SKM-1 treated with dmso at 0.1 percent for 144 hours (cell line): ENCODE measurements at regions not wholly inside any gene's neighbourhood (a gene's known extent, or its start where the extent isn't known, plus 50 kb on each side); places are given as distances from the start of the nearest gene placed in this dataset.

Experiments
- DNase-seq: peaks from one replicate; lab custom pipeline; 2025; ENCODE audit not compliant: unreplicated experiment; lab: John Stamatoyannopoulos, UW

DNA sequence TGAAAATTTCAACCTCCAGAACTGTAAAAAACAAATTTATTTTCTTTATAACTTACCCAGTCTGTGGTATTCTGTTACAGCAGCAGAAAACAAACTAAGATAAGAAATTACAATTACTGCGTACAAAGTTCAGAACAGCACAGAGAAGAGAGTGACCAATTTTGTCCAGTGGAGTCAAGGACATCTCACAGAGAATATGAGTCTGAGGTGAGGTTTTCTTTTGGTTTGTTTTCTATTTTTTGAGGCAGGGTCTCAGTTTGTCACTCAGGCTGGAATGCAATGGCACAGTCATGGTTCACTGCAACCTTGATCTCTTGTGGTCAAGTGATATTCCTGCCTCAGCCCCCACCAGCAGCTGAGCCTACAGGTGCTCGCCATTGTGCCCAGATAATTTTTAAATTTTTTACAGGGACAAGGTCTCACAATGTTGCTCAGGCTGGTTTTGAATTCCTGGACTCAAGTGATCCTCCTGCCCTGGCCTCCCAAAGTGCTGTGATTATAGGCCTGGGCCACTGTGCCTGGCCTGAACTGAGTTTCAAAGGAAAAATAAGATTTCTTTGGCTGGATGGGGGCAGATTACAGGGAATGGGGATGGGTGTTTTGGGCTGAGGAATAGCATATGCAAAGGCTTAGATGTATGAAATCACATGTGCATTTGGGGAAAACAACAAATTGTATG lies 201.1 kb upstream of the USP24 start:
- DNase-seq: no peak

DNA sequence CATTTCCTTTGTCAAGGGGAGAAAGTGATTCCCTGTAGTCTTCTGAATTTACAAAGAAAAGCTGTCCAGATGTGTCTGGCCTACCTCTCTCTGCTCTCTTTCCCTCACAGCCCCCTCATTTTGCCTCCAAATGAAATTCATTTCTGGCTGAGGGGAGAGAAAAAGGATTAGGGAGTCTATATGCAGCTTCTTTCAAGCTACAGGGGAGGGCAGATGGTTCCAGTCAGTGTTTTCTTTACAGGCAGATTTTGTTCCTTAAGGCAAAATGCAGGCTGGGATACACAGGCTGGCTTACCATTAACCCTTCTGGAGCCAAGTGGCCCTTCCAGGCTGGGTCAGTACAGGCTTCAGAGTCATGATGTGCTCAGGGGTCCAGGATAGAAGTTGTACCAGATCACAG lies 198.1 kb upstream of the USP24 start:
- no peak for DNase-seq

- no peak for DNase-seq
Measured at GRCh38 chr1:55412060-55412459, 196.9 kb upstream of the USP24 start.

DNA sequence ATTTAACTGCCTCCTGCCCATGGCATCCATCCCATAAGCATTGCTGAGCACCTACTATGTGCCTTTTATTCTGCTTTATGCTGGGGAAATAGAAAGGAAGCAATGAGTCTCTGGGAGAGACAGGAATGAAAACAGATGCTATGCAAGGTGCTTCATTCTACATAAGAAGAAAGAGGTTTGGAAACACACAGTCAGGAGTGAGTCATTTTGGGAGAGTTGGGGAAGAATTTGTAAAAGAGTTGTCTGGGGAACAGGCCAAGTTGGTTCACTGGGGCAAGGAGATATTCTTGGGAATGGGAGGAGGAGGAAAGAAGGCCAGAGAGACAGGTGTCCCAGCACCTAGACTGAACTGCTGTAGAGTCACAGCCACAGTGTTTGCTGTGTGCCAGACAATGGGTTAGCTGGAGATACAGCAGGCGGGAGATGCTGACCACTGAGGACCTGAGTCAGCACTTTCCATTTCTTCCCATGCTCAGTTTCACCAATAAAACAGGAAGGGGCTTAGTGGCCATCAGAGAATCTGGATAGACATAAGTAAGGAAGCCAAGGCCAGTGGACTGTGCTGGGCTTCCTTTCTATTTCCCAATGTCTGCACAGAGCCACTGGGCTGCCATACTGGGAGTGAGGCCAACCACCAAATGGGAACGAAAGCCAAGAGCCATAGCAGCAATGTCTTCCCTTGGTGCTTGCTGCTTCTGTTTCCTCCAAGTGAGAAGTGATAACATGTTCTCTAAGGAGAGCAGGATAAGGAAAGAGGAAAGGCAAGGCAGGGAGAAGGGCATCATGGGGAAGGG lies 187.7 kb upstream of the USP24 start:
- DNase-seq: no peak

DNA sequence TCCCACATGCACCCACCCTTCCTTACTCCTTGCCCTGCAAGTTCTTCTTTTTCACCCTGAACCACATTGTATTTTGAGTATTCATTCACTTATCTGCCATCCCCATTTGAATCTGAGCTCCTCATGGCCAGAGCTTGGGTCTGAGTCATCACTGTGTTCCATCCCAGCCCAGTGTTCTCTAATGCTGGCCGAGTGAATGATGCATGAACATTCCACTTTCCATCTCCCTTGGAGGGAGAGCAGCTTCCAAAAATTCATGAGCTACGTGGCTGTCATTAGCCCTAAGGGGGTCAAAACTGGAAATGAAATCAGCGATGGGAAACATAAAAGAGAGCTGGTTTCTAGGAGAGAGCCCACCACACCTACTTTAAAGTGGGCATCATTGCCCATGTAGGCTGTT lies 187.0 kb upstream of the USP24 start:
- no peak for DNase-seq

DNA sequence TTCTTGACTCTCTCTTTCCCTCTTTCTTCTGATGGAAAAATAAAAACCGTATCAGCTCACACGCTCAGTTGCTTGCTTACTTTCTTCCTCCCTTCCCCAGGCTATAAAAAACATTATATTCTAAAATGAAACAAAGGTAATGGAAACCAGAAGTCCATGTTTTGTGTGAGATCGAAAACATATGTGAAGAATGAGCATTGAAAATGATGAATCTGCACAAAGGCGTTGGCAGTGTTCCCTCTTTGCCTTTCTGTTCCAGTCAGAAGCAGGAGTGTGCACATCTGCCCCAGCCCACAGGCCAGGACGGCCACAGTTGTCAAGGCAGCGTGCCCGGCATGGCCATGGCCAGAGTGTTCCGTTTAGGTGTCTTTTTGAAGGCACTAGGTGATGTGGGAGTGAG lies 185.3 kb upstream of the USP24 start:
- no peak for DNase-seq

GRCh38 chr1:55399346-55399745 lies 184.2 kb upstream of the USP24 start:
- no peak for DNase-seq

- DNase-seq: no peak
Measured at GRCh38 chr1:55396381-55396891, 181.3 kb upstream of the USP24 start.

DNA sequence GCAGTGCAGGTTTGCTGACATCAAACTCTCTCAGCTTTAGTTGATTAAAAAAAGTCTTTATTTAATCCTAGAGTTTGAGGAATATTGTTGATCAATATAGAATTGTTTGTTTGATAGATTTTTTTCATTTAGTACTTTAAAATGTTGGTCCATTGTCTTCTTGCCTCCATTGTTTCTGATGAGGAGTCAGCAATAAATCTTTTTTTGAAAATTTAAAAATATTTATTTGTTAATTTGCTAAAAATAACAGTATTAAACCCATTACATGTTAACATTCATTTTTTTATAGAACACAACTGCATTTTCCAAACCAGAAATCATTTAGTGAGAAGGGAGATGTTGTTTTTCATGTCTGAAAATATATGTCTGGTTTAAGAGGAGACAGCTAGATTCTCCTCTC lies 173.8 kb upstream of the USP24 start:
- DNase-seq: no peak

GRCh38 chr1:55387145-55387544 lies 172.0 kb upstream of the USP24 start:
- no peak for DNase-seq

- no peak for DNase-seq
Measured at GRCh38 chr1:55386456-55386855, 171.3 kb upstream of the USP24 start.

DNA sequence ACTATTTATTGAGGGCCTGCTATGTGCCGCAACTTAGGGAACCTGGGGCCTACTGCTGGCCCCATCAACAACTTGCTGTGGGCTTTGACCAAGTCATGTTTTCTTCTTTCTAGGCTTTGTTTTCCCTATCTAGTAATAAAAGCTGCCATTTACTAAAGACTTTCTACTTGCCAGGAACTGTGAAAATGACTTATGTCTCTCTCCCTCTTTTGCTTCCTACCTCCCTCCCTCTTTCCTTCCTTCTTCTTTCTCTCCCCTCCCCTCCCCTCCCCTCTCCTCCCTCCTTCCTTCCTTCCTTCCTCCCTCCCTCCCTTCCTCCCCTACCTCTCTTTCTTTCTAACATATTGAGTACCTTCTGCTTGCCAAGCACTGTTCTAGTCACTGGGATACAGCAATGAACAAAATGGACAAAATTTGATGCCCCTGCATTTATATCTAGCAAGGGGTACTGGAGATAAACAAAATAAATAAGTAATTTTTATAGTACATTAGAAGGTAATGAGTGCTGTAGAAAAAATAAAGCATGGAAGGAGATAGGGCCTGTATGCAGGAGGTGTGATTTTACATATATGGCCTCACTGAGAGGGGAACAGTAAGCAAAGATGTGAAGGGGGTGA lies 170.3 kb upstream of the USP24 start:
- DNase-seq: no peak

DNA sequence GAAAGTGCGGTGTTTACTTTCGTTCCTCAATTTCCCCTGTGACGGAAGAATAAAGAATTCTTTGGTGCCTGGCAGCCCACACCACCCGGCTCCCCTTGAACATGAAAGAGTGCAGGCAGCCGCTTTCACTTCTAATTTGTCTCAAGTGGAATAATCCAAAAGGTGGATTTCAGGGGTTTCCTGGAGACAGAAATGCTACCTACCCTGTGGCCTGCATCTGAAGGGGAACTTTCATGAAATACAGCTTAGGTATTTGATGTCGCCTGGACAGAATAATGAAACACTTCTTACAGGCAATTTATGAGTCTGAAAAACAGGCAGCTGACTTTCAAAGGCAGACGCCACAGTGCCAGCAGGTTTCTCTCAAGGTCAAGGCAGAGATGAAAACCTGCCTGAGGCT lies 169.5 kb upstream of the USP24 start:
- no peak for DNase-seq

DNA sequence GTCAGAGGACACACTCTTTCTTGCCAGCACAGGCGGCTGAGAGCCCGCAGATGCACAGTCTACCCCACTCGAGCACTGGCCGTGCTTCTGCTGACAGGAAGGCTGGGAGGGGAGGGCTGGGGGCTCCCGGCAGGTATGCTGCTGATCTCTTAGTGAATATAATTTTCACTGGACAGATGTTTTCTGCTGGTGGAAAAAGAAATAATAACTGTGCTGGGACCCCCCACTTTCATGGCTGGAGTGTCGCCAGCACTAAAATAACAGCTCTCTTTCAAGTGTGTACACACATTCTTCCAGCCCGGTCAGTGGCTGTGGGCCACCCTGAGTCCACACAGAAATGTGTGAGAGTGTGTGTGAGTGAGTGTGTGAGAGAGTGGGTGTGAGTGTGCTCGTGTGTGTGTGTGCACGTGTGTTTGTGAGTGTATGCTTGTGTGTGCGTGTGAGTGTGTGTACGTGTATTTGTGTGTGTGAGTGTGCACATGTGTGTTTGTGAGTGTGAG lies 167.7 kb upstream of the USP24 start:
- no peak for DNase-seq

DNA sequence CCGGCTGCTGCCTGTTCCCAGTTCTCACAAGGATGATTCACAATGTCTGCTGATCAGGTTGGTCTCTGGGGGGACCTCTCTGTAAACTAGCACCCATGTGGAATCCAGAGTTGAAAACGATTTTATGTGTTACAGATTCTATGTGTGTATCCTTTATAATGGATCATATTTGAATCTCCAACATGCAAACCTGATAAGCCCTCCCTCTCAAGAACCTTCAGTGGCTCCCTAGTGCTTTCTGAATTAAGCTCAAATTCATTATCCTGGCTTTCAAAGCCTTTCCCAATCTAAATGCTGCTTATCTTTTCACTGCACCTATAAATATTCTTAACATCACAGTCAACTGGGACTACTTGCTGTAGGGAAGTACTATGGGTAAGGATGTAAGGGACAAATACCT lies 166.8 kb upstream of the USP24 start:
- DNase-seq: no peak

GRCh38 chr1:55381491-55381890 lies 166.3 kb upstream of the USP24 start:
- no peak for DNase-seq

DNA sequence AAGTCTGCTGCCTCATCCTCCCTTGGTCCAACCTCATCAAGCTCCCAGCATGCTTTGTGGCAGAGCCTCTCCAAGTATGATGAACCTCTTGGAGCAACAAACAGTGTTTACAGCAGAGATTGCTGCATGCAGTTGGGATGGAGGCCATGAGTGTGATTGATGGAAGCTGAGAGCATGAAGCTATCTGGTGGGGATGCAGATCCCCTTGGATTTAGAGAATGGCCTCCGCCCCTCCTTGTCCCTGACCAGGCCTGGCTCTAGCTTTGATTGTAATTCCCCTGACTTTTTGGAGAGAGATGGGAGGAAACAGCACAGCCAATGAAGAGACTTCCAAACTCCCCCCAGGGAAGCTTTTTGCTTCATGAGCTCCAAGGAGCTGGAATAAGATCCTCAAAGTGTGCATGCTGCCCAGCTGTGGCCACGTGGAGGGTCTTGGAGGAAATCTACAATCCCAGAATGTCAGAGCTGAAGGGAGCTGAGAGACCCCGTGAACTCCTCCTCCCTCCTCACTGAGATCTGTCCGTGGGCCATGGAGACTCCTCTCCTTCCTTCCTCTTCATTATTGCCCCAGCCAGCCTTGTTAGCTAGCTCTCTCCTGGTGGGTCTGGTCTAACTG lies 165.3 kb upstream of the USP24 start:
- no peak for DNase-seq

- DNase-seq: peak; percentile 6
Measured at GRCh38 chr1:55378582-55378981, 163.4 kb upstream of the USP24 start.

- no peak for DNase-seq
Measured at GRCh38 chr1:55376897-55377296, 161.7 kb upstream of the USP24 start.

- DNase-seq: peak; percentile 25
Measured at GRCh38 chr1:55375617-55376258, 160.6 kb upstream of the USP24 start.
